Right ventricle myocardium inferior (tissue), 1 donor: ENCODE measurements at regions not wholly inside any gene's neighbourhood (a gene's known extent, or its start where the extent isn't known, plus 50 kb on each side); places are given as distances from the start of the nearest gene placed in this dataset.

ENCODE experiments used
- ATAC-seq: fragments of 200-7000 bp; cut with Tn5 transposase; one replicate; pipeline ENCODE4 v1.9.1; 2020; ENCODE audit warnings: mild to moderate bottlenecking, moderate library complexity
- DNase-seq: peaks from one replicate; pipeline ENCODE4 v3.0.0; 2021; ENCODE audit errors: missing footprints
- intact Hi-C: fragments of 100-400 bp; cut with DNase I; formaldehyde crosslinking; loops from one replicate; pipeline ENCODE4 v1.11.0; 2022
- donor health status: DM: no; HTN: yes; CAD: no; lungs with severe emphysema.

DNA sequence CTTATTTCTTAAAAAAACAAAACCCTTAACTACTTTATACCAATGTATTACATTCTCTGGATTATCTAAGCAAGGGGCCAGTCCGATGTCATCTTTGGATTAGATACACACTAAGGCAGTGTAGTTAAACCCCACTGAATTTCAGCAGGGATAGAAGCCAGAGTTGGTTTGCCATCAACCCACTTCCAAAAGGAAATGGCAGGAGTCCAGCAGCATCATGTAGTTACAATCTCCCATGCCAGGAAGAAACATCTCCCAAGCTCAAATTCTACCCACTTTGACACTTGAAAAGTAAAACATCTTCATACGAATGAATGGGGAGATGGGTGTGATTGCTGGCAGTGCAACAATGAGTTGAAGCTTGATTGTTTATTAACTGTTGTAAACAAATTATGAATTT is 203.5 kb upstream of the PLXNC1 start:
- no peak for ATAC-seq
- intact Hi-C loops, result no loop called here

DNA sequence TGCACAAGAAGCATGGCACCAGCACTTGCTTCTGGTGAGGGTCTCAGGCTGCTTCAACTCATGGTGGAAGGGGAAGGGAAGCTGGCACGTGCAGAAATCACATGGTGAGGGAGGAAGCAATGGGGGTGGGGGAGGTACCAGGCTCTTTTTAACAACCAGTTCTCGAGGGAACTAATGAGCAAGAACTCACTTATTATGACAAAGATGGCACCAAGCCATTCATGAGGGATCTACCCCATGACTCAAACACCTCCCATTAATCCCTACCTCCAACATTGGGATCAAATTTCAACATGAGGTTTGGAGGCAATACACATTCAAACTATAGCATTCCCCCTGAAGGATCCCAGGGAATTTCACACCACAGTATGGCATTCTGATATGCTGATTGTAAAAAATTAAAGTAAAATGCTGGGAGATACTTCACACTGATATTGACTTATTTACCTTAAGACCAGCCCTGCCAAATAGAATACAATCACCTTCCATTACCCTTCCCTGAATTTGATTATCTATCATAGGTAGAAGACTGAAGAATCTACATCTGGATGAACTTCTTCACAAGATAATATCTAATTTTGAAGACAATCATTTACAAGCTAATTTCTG is 201.7 kb upstream of the PLXNC1 start:
- no peak for ATAC-seq
- intact Hi-C loops, result no loop called here

More for the DNA sequence above, 203.5 kb upstream of the PLXNC1 start:
- DNase-seq, result no peak

DNA sequence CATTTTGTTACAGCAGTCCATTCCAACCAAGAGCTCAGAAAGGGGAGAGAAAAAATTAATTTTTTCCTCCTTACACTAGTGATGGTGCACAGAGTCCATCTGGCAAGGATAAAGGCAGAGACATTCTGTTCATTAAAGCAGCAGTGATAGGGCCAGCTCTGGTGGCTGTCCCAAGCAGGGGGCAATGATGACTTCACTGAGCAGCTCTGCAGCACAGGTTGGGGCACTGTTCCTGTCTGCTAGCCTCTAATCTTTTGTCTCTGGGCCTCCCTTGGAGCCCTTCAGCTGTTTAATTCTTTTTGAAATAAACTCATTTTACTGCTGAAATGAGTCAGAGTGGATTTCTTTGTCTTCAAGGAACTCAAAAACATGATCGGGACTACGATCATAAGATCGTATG is 200.9 kb upstream of the PLXNC1 start:
- ATAC-seq, result no peak
- intact Hi-C loops, result no loop called here
- no peak for DNase-seq

More for the DNA sequence above, 201.7 kb upstream of the PLXNC1 start:
- DNase-seq, result no peak

DNA sequence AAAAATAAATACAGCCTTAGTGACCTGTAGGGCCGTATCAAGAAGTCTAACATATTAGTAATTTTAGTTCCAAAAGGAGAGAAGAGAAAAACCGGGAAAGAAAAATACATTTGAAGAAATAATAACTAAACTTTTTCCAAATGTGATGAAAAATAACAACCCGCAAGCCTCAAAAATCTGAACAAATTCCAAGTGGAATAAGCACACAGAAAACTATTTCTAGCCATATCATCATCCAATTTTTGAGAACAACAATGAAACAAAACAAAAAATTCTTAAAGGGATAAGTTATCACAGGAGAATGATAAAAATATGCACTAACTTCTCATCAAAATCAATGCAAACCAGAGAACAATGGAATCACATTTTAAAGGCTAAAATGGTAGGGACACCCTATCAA is 198.1 kb upstream of the PLXNC1 start:
- no peak for ATAC-seq
- intact Hi-C loops, result no loop called here
- no peak for DNase-seq

DNA sequence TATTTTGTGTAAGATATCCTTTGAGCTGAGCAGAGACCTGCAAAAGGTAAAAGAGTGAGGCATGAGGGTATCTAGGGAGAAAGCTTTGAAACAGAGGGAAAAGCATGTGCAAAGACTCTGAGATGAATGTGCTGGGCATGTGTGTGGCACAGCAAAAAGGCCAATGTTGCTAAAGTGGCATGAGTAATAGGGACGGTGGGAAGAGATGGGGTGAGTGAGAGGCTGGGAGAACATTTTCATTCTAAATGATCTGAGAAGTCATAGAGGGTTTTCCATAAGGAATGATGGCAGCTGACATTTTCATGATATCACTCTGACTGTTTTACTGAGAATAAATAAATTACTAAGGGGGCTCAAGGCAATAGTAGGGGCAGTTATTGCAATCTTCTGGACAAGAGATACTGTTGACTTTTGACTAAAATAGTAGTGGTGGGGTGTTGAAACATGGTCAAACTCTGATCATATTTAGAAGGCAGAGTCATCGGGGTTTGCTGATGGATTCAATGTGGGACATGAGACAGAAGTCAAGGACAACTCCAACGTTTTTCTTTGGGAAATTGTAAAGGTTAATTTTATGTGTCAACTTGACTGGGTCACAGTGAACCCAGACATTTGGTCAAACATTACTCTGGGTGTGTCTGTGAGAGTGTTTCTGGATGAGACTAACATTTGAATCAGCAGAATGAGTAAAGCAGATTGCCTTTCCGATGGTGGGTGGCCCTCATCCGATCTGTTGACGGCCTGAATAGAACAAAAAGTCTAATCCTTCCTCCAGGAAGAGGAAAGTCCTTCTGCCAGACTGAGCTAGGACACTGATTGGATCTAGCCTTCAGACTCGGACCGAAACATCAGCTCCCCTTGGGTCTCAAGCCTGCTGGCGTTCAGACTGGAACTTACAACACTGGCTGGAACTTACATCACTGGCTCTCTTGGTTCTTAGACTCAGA is 193.9 kb upstream of the PLXNC1 start:
- intact Hi-C loops, result no loop called here
- ATAC-seq (peak; percentile 95), DNase-seq (peak; percentile 64)

DNA sequence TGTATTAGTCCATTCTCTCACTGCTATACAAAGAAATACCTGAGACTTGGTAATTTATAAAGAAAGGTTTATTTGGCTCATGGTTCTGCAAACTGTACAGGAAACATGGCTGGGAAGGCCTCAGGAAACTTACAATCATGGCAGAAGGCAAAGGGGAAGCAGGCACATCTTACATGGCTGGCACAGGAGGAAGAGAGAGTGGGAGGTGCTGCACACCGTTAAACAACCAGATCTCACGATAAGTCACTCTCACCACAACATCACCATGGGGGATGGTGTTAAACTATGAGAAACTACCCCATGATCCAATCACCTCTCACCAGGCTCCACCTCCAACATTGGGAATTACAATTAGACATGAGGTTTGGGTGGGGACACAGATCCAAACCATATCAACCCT is 191.8 kb upstream of the PLXNC1 start:
- DNase-seq, result no peak
- intact Hi-C loops, result no loop called here
- ATAC-seq, result no peak

DNA sequence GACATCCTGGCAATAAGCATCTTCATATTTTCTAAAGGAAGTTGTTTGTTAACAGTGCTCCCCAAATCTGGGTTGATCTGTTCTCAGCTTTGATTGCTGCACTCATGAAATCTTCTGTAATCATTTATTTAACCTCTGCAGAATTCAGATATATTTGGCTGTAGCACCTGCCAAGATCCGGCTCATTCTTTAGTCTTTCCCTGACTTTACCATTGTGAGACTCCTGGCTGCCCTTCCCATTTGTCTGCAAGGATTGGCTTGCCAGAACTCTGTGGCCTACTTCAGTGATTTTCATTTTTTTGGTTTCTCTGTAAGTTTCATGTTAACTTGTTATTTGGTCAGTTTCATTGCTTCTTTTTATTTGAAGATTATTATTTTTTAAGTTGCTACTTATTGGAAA is 191.2 kb upstream of the PLXNC1 start:
- DNase-seq (no peak), ATAC-seq (no peak)
- intact Hi-C loops, result no loop called here

DNA sequence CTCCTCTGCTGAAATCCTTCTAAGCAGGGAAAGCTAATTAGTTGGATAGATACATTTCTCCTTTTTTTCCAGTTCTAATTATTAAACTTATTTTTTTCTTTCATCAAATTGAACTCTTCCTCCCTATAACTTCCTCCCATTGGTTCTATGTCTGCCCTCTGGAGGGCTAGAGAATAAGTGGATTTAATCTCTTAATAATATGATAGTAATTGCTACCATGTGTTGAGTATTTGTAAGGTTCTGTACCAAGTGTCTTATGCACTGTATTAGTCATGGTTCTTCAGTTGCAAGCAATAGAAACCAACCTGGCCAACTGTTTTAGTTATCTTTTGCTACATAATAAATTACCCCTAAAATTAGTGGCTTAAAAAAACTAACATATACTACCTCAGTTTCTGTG is 190.5 kb upstream of the PLXNC1 start:
- ATAC-seq, result no peak
- no peak for DNase-seq
- intact Hi-C loops, result no loop called here

DNA sequence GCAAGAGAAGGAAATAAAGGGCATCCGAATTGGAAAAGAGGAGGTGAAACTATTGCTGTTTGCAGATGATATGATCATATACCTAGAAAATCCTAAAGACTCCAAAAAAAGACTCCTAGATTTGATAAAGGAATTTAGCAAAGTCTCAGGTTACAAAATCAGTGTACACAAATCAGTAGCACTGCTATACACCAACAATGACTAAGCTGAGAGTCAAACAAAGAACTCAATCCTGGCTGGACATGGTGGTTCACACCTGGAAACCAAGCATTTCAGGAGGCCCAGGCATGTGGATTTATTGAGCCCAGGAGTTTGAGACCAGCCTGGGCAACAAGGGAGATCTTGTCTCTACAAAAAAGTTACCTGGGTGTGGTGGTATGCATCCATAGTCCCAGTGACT is 188.7 kb upstream of the PLXNC1 start:
- DNase-seq (no peak), ATAC-seq (no peak)
- intact Hi-C loops, result no loop called here

DNA sequence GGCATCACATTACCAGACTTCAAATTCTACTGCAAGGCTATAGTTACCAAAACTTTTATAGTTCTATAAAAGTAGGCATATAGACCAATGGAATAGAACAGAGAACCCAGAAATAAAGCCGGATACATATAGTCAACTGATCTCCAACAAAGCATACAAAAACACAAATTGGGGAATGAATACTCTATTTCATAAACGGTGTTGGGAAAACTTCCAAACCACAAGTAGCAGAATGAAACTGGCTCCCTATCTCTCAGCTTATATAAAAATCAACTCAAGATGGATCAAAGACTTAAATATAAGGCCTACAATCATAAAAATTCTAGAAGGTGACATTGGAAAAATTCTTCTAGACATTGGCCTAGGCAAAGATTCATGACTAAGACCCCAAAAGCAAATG is 187.9 kb upstream of the PLXNC1 start:
- no peak for ATAC-seq
- intact Hi-C loops, result no loop called here
- no peak for DNase-seq

DNA sequence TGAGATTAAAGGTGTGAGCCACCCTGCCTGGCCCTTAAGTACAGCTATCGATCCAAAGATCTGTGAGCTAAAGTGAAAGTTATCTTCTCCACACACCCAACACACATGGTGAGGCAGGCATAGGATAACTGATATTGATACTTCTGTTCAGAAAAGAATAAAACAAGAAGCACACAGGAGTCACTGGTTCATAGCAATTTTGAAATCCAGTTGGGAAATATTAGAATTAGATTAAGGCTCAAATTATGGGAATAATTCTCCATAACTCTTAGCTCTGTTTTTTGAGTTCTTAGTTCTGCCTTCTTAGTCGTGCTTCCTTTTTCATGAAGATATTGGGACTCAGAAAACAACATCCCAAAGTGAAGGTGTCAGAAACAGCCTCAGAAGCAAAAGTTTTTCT is 186.0 kb upstream of the PLXNC1 start:
- DNase-seq (no peak), ATAC-seq (no peak)
- intact Hi-C loops, result no loop called here

DNA sequence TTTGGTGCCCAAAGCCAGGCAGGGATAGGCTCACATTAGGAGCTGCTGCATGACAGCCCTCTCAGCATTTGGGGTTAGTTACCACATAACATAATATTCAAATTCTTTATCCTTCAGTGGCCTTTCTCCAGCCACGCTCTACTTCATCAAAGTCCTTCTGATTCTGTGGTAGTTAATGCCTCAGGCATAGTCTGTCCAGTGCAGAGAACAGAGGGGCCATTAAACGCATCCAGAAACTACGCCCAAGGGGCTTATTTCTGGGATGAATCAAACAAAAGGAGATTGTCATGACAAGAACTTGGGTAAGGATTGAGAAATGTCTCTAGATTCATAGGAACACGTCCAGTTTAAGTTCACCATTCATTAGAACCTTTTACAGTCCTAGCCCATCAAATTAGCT is 183.4 kb upstream of the PLXNC1 start:
- intact Hi-C loops, result no loop called here
- ATAC-seq, result no peak
- no peak for DNase-seq

DNA sequence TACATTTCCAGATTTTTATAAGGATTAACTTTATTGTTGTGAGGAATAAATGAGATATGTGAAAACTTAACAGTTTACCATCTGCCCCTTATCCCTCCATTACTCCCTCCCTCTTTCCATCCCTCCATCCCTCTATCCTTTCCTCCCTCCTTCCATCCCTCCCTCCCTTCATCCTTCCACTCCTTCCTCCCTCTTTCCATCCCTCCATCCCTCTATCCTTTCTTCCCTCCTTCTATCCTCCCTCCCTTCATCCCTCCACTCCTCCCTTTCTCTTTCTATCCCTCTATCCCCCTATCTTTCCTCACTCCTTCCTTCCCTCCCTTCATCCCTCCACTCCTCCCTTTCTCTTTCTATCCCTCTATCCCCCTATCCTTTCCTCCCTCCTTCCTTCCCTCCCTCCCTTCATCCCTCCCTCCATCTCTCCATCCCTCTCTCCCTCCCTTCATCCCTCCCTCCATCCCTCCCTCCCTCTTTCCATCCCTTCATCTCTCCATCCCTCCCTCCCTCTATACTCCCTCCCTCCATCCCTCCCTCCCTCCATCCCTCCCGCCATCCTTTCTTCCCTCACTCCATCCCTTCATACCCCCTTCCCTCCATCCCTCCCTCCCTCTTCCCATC is 181.8 kb upstream of the PLXNC1 start:
- ATAC-seq, result no peak
- intact Hi-C loops, result no loop called here
- no peak for DNase-seq

DNA sequence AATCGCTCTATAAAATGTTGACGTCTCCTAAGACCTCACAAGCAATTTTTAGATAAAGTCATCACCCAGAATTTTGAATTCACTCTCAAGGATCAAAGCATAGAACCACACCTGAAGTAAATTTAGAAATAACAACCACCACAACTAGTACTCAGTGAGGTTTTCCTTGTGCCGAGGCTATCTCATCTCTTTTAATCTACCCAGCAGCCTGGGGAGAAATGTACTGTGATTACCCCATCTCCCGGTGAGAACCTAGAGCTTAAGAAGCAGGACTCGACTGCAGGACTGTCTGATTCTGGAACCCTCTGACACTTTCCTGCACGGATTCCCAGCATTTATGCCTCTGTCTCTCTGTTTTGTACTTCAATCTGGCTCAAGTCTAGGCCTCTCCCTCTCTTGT is 180.9 kb upstream of the PLXNC1 start:
- DNase-seq (no peak), ATAC-seq (no peak)
- intact Hi-C loops, result no loop called here

DNA sequence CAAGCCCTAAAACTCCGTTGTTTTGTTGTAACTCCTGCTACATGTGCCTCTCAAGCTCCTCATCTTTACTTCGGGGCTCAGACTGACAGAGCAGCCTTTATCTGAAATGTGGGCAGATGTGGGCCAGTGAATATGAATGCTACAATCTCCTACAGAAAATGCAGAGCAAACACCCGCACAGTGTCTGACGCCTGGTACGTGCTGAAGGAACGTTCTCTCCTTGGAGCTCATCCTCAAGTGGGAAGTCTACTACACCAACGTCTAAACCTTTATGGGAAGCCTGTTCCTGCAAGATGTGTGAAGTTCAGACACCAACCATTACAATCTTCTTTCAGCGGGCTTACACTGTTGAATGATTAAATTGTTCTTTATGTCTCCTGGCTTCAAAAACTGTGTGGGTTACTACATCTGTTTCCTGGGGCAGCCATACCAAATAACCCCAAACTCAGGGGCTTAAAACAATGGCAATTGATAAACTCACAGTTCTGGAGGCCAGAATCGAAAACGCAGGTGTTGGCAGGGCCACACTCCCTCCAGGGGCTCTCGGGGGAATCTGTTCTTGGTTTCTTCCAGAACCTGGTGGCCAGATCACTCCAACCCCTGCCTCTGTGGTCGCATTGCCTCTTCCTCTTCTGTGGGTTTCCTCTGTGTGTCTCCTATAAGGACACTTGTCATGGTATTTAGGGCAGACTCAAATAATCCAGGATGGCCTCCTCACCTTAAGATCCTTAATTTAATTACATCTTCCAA is 179.7 kb upstream of the PLXNC1 start:
- intact Hi-C loops, result no loop called here
- ATAC-seq (no peak), DNase-seq (no peak)

DNA sequence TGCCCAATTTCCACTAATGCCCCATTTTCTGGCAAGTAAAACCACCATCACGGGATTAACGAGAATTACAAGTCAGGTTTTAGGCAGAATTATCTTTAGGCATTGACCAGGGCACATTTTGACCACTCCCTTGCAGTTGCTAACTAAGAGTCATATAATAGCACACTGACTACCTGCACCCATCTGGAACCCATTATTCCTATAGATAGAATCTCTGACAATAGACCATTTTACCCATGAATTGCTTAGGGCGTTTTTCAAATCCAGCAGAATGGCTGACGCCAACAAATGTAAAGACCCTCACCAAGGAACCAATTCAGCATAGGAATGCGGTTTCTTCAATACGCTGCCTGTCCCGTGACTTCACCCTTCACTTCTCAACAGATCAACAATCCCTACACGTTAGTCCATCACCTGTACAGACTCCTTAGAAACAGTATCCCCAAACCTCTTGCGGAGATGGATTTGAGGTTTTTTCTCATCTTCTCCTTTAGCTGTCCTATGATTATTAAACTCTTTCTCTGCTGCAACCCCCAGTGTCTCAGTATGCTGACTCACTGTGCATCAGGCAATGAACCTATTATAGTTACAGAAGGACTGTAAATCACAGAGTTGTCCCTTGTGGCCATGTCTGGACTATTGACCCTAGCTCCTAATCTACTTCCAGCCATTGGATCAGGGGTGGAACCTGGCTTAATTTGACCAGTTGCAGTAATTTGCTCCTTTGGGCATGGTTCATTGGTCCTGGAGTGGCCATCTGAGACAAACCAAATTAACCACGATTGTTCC is 177.3 kb upstream of the PLXNC1 start:
- ATAC-seq (no peak), DNase-seq (no peak)
- intact Hi-C loops, result loop anchor here (5.0 to 10.0 kb wide), 2 partner anchors 59 to 296 kb away; partner anchors contain the start of gene CRADD

DNA sequence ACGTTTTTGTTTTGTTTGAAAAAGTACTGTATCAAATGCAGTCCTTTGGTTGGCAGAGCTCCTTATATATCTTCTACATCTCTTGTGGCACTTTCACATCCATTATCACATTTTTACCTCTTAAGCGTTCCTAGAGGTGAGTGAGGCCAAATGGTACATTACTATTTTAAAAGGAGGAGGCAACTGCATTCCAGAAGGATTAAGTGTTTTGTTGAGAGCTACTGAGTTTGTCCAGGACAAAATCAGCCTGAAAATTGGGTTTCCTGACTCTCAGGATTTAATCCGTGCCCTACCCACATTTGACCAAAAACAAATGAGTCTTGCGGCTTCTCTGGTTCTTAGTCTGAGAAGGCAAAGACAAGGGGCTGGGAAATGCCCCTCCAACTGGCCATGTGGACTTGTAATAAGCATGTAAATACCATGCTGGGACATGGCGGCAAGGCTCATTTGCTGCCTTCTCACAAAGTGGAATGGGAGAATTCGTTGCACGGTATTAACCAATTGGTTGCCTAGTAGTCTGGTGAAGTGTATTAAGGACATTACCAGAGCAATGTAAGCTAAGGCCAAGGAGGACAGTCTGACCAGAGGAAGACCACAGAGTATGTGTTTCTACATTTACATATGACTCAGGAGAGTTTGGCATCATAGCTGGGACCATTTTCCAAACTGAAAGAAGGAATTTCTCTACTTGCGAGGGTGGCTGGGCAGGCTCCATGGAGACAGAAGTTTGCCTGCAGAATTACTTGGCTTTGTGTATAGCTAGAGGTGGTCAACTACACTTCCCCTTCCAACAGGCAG is 175.8 kb upstream of the PLXNC1 start:
- intact Hi-C loops, result loop anchor here (5.0 to 10.0 kb wide), 2 partner anchors 60 to 298 kb away; partner anchors contain the start of gene CRADD
- ATAC-seq (no peak), DNase-seq (no peak)

DNA sequence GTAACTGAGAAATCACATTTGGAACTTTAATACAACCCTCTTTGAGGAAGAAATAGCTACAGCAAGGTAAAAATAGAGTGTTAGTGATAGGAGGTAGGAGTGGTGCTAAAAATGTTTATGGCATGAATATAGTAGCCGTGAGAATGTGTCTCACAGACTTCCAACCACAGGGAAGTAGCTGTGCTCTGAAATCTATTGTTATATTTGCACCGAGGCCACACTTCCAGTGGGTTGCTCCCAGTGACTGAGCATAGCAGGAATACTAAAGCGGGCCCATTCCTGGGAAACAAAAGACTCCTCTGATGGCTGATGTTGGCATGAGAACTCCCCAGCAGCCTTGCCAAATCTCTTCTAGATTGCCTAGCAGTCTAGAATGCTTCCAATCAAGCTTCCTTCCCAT is 174.1 kb upstream of the PLXNC1 start:
- peak; percentile 58 for ATAC-seq
- intact Hi-C loops, result loop anchor here (5.0 to 10.0 kb wide), 2 partner anchors 62 to 299 kb away; partner anchors contain the start of gene CRADD
- no peak for DNase-seq
